ENCODE measurements at regions not wholly inside any gene's neighbourhood (a gene's known extent, or its start where the extent isn't known, plus 50 kb on each side); places are given as distances from the start of the nearest gene placed in this dataset.
A peak's percentile ranks its signal among the peaks of the same experiment; 100 is the strongest.

DNA sequence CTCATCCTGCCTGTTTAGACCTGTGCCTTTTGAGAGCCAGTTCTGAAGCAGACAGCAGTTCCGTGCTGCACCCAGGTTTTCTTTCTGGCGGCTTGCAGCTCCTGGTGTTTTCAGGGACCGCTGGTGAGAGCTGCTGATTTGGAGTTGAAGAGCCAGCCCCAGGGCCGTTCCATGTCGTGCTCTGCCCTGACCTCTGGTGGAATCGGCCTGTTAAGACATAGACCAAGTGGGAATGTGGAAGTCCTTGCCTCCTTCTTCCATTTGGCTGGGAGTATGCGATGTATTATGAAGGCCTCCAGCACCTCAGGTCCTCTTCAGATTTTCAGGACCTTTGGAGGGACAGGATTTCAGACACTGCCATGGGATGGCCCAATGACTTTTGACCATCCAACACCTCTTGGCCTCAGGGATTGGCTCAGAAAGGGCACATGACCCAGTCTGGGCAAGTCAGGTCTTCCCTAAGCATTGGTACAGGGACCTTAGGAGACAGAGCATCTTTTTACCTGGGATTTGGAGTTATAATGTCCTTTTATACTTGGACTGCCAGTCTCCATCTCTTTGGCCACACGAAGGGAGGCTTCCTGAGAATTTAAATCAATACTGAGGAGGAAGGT lies 136.1 kb upstream of the CLINT1 start:
- WGBS (ENCODE audit: insufficient coverage), result 43% methylated on average over 1 of the region's 8 CpGs
- peak; percentile 80 for DNase-seq
- H3K4me3 ChIP-seq (ENCODE audit: low read length), result no peak overlapping the region
- no peaks in the 10 kb centered on the region for H3K36me3 ChIP-seq (ENCODE audit: control insufficient read depth, insufficient read depth, low read length)
- no peaks in the 10 kb centered on the region for H3K27me3 ChIP-seq (ENCODE audit: control insufficient read depth, insufficient read depth, low read length)
- H3K9me3 ChIP-seq (replicated peaks; ENCODE audit: control insufficient read depth, low read depth, low read length), result no peaks in the 10 kb centered on the region
- no peaks in the 10 kb centered on the region for H3K4me1 ChIP-seq (ENCODE audit: control insufficient read depth, insufficient read depth, low read length)
- no peak overlapping the region for H3K27ac ChIP-seq (ENCODE audit: low read length)

- Histone ChIP-seq H3K4me3 (ENCODE audit: low read length) (no peak overlapping the region), H3K4me1 (ENCODE audit: control insufficient read depth, insufficient read depth, low read length) (no peaks in the 10 kb centered on the region), H3K36me3 (ENCODE audit: control insufficient read depth, insufficient read depth, low read length) (no peaks in the 10 kb centered on the region), H3K9me3 (replicated peaks; ENCODE audit: control insufficient read depth, low read depth, low read length) (no peaks in the 10 kb centered on the region), H3K27ac (ENCODE audit: low read length) (no peak overlapping the region), H3K27me3 (ENCODE audit: control insufficient read depth, insufficient read depth, low read length) (no peaks in the 10 kb centered on the region)
- WGBS (ENCODE audit: insufficient coverage), result 87% methylated on average over 4 of the region's 6 CpGs
- no peak for DNase-seq
Measured at GRCh38 chr5:157993986-157994691, 135.2 kb upstream of the CLINT1 start.

DNA sequence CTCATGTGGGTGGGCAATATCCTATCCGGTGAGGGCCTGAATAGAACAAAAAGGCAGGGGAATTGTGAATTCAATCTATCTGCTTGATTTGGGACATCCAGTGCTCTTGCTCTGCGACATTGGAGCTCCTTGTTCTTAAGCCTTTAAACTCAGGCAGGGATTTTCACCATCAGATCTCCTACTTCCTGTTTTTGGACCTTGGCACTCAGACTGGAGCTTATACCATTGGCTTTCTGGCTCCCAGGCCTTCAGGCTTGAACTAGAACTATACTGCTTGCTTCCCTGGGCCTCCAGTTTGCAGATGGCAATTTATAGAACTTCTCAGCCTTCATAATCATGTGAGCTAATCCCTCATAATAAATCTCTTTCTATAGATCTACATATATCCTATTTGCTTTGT lies 134.3 kb upstream of the CLINT1 start:
- H3K27ac ChIP-seq (ENCODE audit: low read length), result no peak overlapping the region
- no peaks in the 10 kb centered on the region for H3K9me3 ChIP-seq (replicated peaks; ENCODE audit: control insufficient read depth, low read depth, low read length)
- WGBS (ENCODE audit: insufficient coverage), result no CpG with 5 or more reads among the region's 2 CpGs
- H3K36me3 ChIP-seq (ENCODE audit: control insufficient read depth, insufficient read depth, low read length), result no peaks in the 10 kb centered on the region
- no peaks in the 10 kb centered on the region for H3K27me3 ChIP-seq (ENCODE audit: control insufficient read depth, insufficient read depth, low read length)
- H3K4me3 ChIP-seq (ENCODE audit: low read length), result no peak overlapping the region
- H3K4me1 ChIP-seq (ENCODE audit: control insufficient read depth, insufficient read depth, low read length), result no peaks in the 10 kb centered on the region
- no peak for DNase-seq

DNA sequence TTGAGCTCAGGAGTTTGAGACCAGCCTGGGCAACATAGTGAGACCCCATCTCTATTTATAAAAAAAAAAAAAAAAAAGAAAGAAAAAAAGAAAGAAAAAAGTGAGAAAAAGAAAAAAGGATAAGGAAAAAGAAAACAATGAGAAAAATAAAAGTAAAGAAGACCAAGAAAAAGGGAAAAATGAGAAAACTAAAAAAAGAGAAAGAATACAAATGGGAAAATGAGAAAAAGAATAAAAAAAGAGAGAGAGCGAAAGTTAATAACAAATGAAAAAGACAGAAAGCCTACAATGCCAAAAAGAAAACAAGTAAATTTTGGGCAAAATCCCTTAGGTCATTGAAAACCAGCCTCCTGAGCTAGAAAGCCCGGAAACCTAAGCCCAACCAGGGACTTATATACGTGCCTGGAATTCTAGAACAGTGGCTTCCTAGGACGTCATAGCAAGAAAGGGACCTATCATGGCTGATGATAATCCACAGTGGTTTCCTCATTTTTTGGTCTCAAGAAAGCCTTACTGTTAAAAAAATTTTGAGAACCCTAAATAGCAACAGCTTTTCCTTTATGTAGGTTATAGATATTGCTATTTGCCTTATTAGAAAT lies 131.7 kb upstream of the CLINT1 start:
- no peak overlapping the region for H3K27ac ChIP-seq (ENCODE audit: low read length)
- no peaks in the 10 kb centered on the region for H3K4me1 ChIP-seq (ENCODE audit: control insufficient read depth, insufficient read depth, low read length)
- H3K4me3 ChIP-seq (ENCODE audit: low read length), result no peak overlapping the region
- H3K27me3 ChIP-seq (ENCODE audit: control insufficient read depth, insufficient read depth, low read length), result no peaks in the 10 kb centered on the region
- 50% methylated on average over 2 of the region's 4 CpGs for WGBS (ENCODE audit: insufficient coverage)
- H3K36me3 ChIP-seq (ENCODE audit: control insufficient read depth, insufficient read depth, low read length), result no peaks in the 10 kb centered on the region
- H3K9me3 ChIP-seq (replicated peaks; ENCODE audit: control insufficient read depth, low read depth, low read length), result no peaks in the 10 kb centered on the region
- DNase-seq, result no peak

DNA sequence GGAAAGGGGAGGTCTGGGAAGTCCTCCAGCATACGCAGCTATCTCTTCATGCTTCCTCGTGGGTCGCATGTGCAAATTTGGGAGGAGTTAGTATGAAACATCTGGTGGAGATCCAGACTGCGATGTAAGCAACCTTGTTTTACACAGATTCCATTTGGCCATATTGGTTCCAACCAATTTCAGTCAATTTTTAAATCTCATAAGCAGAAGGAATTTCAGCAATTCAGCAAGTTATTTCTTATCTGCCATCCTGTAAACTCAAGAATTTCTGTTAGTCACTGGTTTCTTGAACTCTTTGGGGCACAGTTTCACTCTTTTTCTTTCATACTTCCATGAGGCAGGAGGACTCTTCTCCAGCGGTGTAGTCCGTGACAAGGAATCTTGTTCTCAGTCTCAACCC lies 130.4 kb upstream of the CLINT1 start:
- no peak overlapping the region for H3K27ac ChIP-seq (ENCODE audit: low read length)
- WGBS (ENCODE audit: insufficient coverage), result 62% methylated on average over 3 of the region's 6 CpGs

GRCh38 chr5:157987259-157987658 lies 128.3 kb upstream of the CLINT1 start:
- no peaks in the 10 kb centered on the region for H3K27me3 ChIP-seq (ENCODE audit: control insufficient read depth, insufficient read depth, low read length)
- 95% methylated on average over 15 of the region's 15 CpGs for WGBS (ENCODE audit: insufficient coverage)

More for the DNA sequence above, 130.4 kb upstream of the CLINT1 start:
- Histone ChIP-seq H3K27me3 (ENCODE audit: control insufficient read depth, insufficient read depth, low read length) (no peaks in the 10 kb centered on the region), H3K4me3 (ENCODE audit: low read length) (no peak overlapping the region), H3K9me3 (replicated peaks; ENCODE audit: control insufficient read depth, low read depth, low read length) (no peaks in the 10 kb centered on the region), H3K4me1 (ENCODE audit: control insufficient read depth, insufficient read depth, low read length) (no peaks in the 10 kb centered on the region), H3K36me3 (ENCODE audit: control insufficient read depth, insufficient read depth, low read length) (no peaks in the 10 kb centered on the region)
- DNase-seq, result no peak

DNA sequence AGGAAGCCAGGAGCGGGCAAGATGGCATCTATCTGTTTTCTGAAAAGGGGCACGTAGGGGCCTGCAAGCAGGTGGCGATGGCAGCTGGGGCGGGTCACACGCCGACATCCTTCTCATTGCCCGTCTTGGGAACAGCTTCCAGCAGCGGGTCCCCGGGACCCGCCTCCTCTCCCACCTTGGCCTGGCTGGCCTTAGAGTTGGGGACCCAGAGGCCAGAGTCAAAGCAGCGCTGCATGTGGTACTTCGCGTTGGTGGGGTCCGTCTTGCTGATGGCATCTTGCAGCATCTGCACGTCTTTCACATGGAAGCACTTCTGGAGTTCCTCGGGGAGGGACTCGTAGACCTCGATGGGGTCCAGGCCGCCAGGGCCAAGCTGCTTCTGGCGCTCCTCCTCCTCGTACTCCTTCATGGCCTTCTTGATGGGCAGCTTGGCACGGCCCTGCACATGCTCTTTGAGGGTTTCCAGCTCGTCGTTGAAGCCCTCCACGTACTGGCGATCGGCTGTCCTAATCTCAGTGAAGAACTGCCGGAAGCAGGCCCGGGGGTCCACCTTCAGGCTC lies 127.6 kb upstream of the CLINT1 start:
- Histone ChIP-seq H3K27ac (ENCODE audit: low read length) (no peak overlapping the region), H3K9me3 (replicated peaks; ENCODE audit: control insufficient read depth, low read depth, low read length) (no peaks in the 10 kb centered on the region), H3K4me1 (ENCODE audit: control insufficient read depth, insufficient read depth, low read length) (no peaks in the 10 kb centered on the region), H3K36me3 (ENCODE audit: control insufficient read depth, insufficient read depth, low read length) (no peaks in the 10 kb centered on the region), H3K4me3 (ENCODE audit: low read length) (no peak overlapping the region), H3K27me3 (ENCODE audit: control insufficient read depth, insufficient read depth, low read length) (no peaks in the 10 kb centered on the region)
- WGBS (ENCODE audit: insufficient coverage), result 96% methylated on average over 29 of the region's 29 CpGs
- DNase-seq, result no peak

More at GRCh38 chr5:157987259-157987658, 128.3 kb upstream of the CLINT1 start:
- no peak for DNase-seq
- no peak overlapping the region for H3K27ac ChIP-seq (ENCODE audit: low read length)
- no peaks in the 10 kb centered on the region for H3K4me1 ChIP-seq (ENCODE audit: control insufficient read depth, insufficient read depth, low read length)
- H3K4me3 ChIP-seq (ENCODE audit: low read length), result no peak overlapping the region
- no peaks in the 10 kb centered on the region for H3K36me3 ChIP-seq (ENCODE audit: control insufficient read depth, insufficient read depth, low read length)
- no peaks in the 10 kb centered on the region for H3K9me3 ChIP-seq (replicated peaks; ENCODE audit: control insufficient read depth, low read depth, low read length)

DNA sequence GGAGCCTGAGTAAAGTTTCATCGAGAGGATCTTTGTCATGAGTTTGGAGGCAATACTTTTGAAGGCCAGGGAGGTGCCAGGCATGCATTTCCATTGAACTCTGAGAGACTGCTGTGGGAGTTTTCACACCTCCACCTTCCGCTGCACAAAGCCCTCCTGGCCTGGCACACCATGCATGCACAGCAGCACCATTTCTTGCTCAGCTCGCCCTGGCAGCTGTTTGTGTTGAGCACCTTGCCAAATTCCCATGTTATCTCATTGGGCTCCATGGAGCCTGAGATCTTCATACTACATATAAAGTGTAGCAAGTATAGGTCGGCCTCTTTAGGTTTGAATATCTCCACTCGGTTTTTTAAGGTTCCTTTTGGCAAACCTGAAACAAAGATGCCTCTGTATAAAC lies 125.7 kb upstream of the CLINT1 start:
- H3K27me3 ChIP-seq (ENCODE audit: control insufficient read depth, insufficient read depth, low read length), result no peaks in the 10 kb centered on the region
- H3K4me3 ChIP-seq (ENCODE audit: low read length), result no peak overlapping the region
- no peak overlapping the region for H3K27ac ChIP-seq (ENCODE audit: low read length)
- no peaks in the 10 kb centered on the region for H3K9me3 ChIP-seq (replicated peaks; ENCODE audit: control insufficient read depth, low read depth, low read length)
- WGBS (ENCODE audit: insufficient coverage), result 100% methylated on average over 1 of the region's 5 CpGs
- H3K36me3 ChIP-seq (ENCODE audit: control insufficient read depth, insufficient read depth, low read length), result no peaks in the 10 kb centered on the region
- no peak for DNase-seq
- no peaks in the 10 kb centered on the region for H3K4me1 ChIP-seq (ENCODE audit: control insufficient read depth, insufficient read depth, low read length)

DNA sequence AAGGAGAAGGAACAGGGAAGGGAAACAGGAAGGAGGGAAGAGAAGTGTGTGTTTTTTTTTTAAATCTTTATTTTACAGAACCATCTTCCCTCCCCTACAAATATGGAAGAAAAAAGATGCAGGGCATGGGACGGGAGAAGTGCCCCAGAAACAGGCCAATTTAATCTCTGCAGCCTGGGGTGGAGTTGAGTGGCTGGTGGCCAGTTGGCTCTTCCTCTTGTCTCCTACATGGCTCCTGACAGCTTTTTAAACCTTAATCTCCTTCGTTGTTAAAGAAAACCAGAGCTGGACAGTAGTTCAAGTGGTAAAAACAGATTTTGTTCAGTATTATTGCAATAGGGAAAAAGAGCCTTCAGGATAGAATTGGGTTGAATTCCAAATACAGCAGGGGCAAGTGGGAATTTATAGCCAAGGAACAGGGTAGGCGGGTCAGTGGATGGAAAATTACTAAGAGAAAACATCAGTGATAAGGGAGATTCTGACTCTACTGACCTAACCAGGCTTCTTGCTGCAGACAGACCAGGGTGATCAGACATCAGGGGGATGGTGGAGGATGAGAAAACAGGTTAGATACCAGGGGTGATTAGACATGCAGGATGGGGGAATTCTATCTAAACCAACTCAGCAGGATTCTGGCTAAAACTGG lies 125.1 kb upstream of the CLINT1 start:
- 73% methylated on average over 1 of the region's 3 CpGs for WGBS (ENCODE audit: insufficient coverage)
- Histone ChIP-seq H3K4me1 (ENCODE audit: control insufficient read depth, insufficient read depth, low read length) (no peaks in the 10 kb centered on the region), H3K36me3 (ENCODE audit: control insufficient read depth, insufficient read depth, low read length) (no peaks in the 10 kb centered on the region), H3K27me3 (ENCODE audit: control insufficient read depth, insufficient read depth, low read length) (no peaks in the 10 kb centered on the region), H3K9me3 (replicated peaks; ENCODE audit: control insufficient read depth, low read depth, low read length) (no peaks in the 10 kb centered on the region), H3K4me3 (ENCODE audit: low read length) (no peak overlapping the region), H3K27ac (ENCODE audit: low read length) (no peak overlapping the region)
- no peak for DNase-seq

- no peak for DNase-seq
- Histone ChIP-seq H3K36me3 (ENCODE audit: control insufficient read depth, insufficient read depth, low read length) (no peaks in the 10 kb centered on the region), H3K9me3 (replicated peaks; ENCODE audit: control insufficient read depth, low read depth, low read length) (no peaks in the 10 kb centered on the region), H3K4me1 (ENCODE audit: control insufficient read depth, insufficient read depth, low read length) (no peaks in the 10 kb centered on the region), H3K27me3 (ENCODE audit: control insufficient read depth, insufficient read depth, low read length) (no peaks in the 10 kb centered on the region), H3K27ac (ENCODE audit: low read length) (no peak overlapping the region), H3K4me3 (ENCODE audit: low read length) (no peak overlapping the region)
- WGBS (ENCODE audit: insufficient coverage), result 85% methylated on average over 2 of the region's 2 CpGs
Measured at GRCh38 chr5:157978061-157978460, 119.1 kb upstream of the CLINT1 start.

Data from muscle of leg (tissue), 3 donors.